GM13976 (cell line): ENCODE measurements at regions not wholly inside any gene's neighbourhood (a gene's known extent, or its start where the extent isn't known, plus 50 kb on each side); places are given as distances from the start of the nearest gene placed in this dataset.

Source experiments
- DNase-seq: peaks from one replicate; pipeline ENCODE4 v3.0.0; 2012; ENCODE audit warnings: low spot score
- CTCF ChIP-seq: IDR thresholded peaks from 2 replicates; pipeline ENCODE4 v1.5.1; 2012; ENCODE audit warnings: borderline replicate concordance, mild to moderate bottlenecking; ENCODE audit not compliant: insufficient read depth; ENCODE audit errors: extremely low read depth, missing control alignments, control extremely low read depth
- in situ Hi-C: fragments of 300-500 bp; cut with MboI; formaldehyde crosslinking; loops from one replicate; pipeline ENCODE4 v1.12.0; 2022; ENCODE audit warnings: low sequenced_read_pairs, mixed read lengths, inconsistent platforms; ENCODE audit not compliant: unreplicated experiment

- in situ Hi-C loops = no loop called here
- no peak for TF ChIP-seq CTCF
Measured at GRCh38 chr14:36014236-36014635, 162.3 kb downstream of the PTCSC3 start.

GRCh38 chr14:36013483-36013882, 163.0 kb downstream of the PTCSC3 start:
- no peak for TF ChIP-seq CTCF
- DNase-seq = no peak
- in situ Hi-C loops = no loop called here

More at GRCh38 chr14:36014236-36014635, 162.3 kb downstream of the PTCSC3 start:
- no peak for DNase-seq

- TF ChIP-seq CTCF = no peak
- DNase-seq = no peak
- in situ Hi-C loops = no loop called here
Measured at GRCh38 chr14:36012621-36013020, 163.9 kb downstream of the PTCSC3 start.

GRCh38 chr14:36009643-36010042, 166.9 kb downstream of the PTCSC3 start:
- DNase-seq = no peak
- TF ChIP-seq CTCF = no peak
- in situ Hi-C loops = no loop called here

GRCh38 chr14:36006623-36007022, 169.9 kb downstream of the PTCSC3 start:
- no peak for DNase-seq
- no peak for TF ChIP-seq CTCF
- in situ Hi-C loops = no loop called here

- in situ Hi-C loops = no loop called here
- no peak for TF ChIP-seq CTCF
- no peak for DNase-seq
Measured at GRCh38 chr14:36005670-36006069, 170.9 kb downstream of the PTCSC3 start.

- no peak for TF ChIP-seq CTCF
- in situ Hi-C loops = no loop called here
- no peak for DNase-seq
Measured at GRCh38 chr14:36001936-36002335, 174.6 kb downstream of the PTCSC3 start.
